GM18519 (cell line): ENCODE measurements at regions not wholly inside any gene's neighbourhood (a gene's known extent, or its start where the extent isn't known, plus 50 kb on each side); places are given as distances from the start of the nearest gene placed in this dataset.

Experiments used
- ATAC-seq: cut with Tn5 transposase; IDR thresholded peaks from one replicate; pipeline ENCODE4 v1.9.1; 2021; ENCODE audit warnings: mild to moderate bottlenecking, moderate library complexity; ENCODE audit not compliant: unreplicated experiment, low FRiP score

GRCh38 chr6:93801101-93801847 is 381.9 kb upstream of the EPHA7 start:
- ATAC-seq: no peak

- ATAC-seq: no peak
These were observed 379.9 kb upstream of the EPHA7 start for GRCh38 chr6:93799226-93799625.

GRCh38 chr6:93794166-93794565 is 374.8 kb upstream of the EPHA7 start:
- no peak for ATAC-seq

GRCh38 chr6:93792746-93793145 is 373.4 kb upstream of the EPHA7 start:
- no peak for ATAC-seq

- no peak for ATAC-seq
These were observed 371.6 kb upstream of the EPHA7 start for GRCh38 chr6:93790981-93791380.

GRCh38 chr6:93789532-93789931 is 370.2 kb upstream of the EPHA7 start:
- no peak for ATAC-seq

- ATAC-seq: no peak
These were observed 368.5 kb upstream of the EPHA7 start for GRCh38 chr6:93787841-93788240.

- ATAC-seq: no peak
These were observed 367.3 kb upstream of the EPHA7 start for GRCh38 chr6:93786474-93787330.

GRCh38 chr6:93785694-93786030 is 366.3 kb upstream of the EPHA7 start:
- no peak for ATAC-seq

- no peak for ATAC-seq
These were observed 365.7 kb upstream of the EPHA7 start for GRCh38 chr6:93784794-93785693.

GRCh38 chr6:93779086-93779841 is 359.9 kb upstream of the EPHA7 start:
- no peak for ATAC-seq

- ATAC-seq: no peak
These were observed 339.8 kb upstream of the EPHA7 start for GRCh38 chr6:93759190-93759589.

GRCh38 chr6:93751969-93752368 is 332.6 kb upstream of the EPHA7 start:
- ATAC-seq: no peak

- no peak for ATAC-seq
These were observed 330.6 kb upstream of the EPHA7 start for GRCh38 chr6:93749930-93750329.

GRCh38 chr6:93749191-93749590 is 329.8 kb upstream of the EPHA7 start:
- no peak for ATAC-seq

- ATAC-seq: no peak
These were observed 327.5 kb upstream of the EPHA7 start for GRCh38 chr6:93746892-93747291.

- ATAC-seq: no peak
These were observed 325.9 kb upstream of the EPHA7 start for GRCh38 chr6:93745306-93745705.

GRCh38 chr6:93735099-93735498 is 315.7 kb upstream of the EPHA7 start:
- ATAC-seq: no peak

- no peak for ATAC-seq
These were observed 311.9 kb upstream of the EPHA7 start for GRCh38 chr6:93731306-93731705.

- no peak for ATAC-seq
These were observed 308.8 kb upstream of the EPHA7 start for GRCh38 chr6:93728150-93728549.
